GM12891 (cell line): ENCODE measurements at regions not wholly inside any gene's neighbourhood (a gene's known extent, or its start where the extent isn't known, plus 50 kb on each side); places are given as distances from the start of the nearest gene placed in this dataset.

Experiments used
- DNase-seq: peaks from one replicate; pipeline ENCODE4 v3.0.0; 2011; ENCODE audit warnings: low spot score; ENCODE audit not compliant: insufficient read length
- FAIRE-seq: peaks from 2 replicates; lab custom pipeline; 2011; peaks lifted over from hg19 to GRCh38; lab: Jason Lieb, UNC
- PAX5 ChIP-seq: IDR thresholded peaks from 2 replicates; pipeline ENCODE4 v1.6.1; 2011; ENCODE audit warnings: low read length, moderate library complexity, mild to moderate bottlenecking; ENCODE audit not compliant: insufficient read depth, severe bottlenecking
- POLR2A ChIP-seq: IDR thresholded peaks from 2 replicates; pipeline ENCODE4 v1.6.1; 2011; ENCODE audit warnings: low read depth, low read length, control low read depth
- POLR2AphosphoS5 ChIP-seq: IDR thresholded peaks from 2 replicates; pipeline ENCODE4 v1.6.1; 2011; ENCODE audit warnings: low read depth, low read length, control low read depth
- POU2F2 ChIP-seq: IDR thresholded peaks from 2 replicates; pipeline ENCODE4 v1.6.1; 2011; ENCODE audit warnings: low read depth, mild to moderate bottlenecking, control low read depth, low read length, moderate library complexity
- SPI1 ChIP-seq: IDR thresholded peaks from 2 replicates; pipeline ENCODE4 v1.6.1; 2011; ENCODE audit warnings: low read depth, low read length, control low read depth
- TAF1 ChIP-seq: IDR thresholded peaks from 2 replicates; pipeline ENCODE4 v1.6.1; 2011; ENCODE audit warnings: low read depth, low read length, control low read depth

- TF ChIP-seq POU2F2 (no peak), POLR2A (no peak), PAX5 (no peak), POLR2AphosphoS5 (no peak), SPI1 (no peak), TAF1 (no peak)
- FAIRE-seq, result no peak
These were observed 1688.4 kb upstream of the CDH9 start for GRCh38 chr5:28726815-28727214.

GRCh38 chr5:28725001-28725400, 1686.6 kb upstream of the CDH9 start:
- TF ChIP-seq PAX5 (no peak), TAF1 (no peak), POU2F2 (no peak), SPI1 (no peak), POLR2A (no peak), POLR2AphosphoS5 (no peak)
- FAIRE-seq (no peak), DNase-seq (no peak)

More at GRCh38 chr5:28726815-28727214, 1688.4 kb upstream of the CDH9 start:
- DNase-seq, result no peak

GRCh38 chr5:28714907-28715698, 1676.7 kb upstream of the CDH9 start:
- DNase-seq (no peak), FAIRE-seq (no peak)
- no peak for TF ChIP-seq POLR2A
- TF ChIP-seq PAX5, result no peak

- TF ChIP-seq SPI1, result no peak
- FAIRE-seq, result no peak
- DNase-seq, result no peak
These were observed 1672.0 kb upstream of the CDH9 start for GRCh38 chr5:28710360-28710759.

- DNase-seq (no peak), FAIRE-seq (no peak)
- TF ChIP-seq POU2F2 (no peak), TAF1 (no peak), POLR2A (no peak), SPI1 (no peak), PAX5 (no peak), POLR2AphosphoS5 (no peak)
These were observed 1670.1 kb upstream of the CDH9 start for GRCh38 chr5:28708472-28708871.

- no peak for FAIRE-seq
- TF ChIP-seq TAF1, result no peak
- no peak for TF ChIP-seq PAX5
- TF ChIP-seq SPI1, result no peak
- TF ChIP-seq POU2F2, result no peak
- TF ChIP-seq POLR2A, result no peak
- no peak for TF ChIP-seq POLR2AphosphoS5
These were observed 1669.3 kb upstream of the CDH9 start for GRCh38 chr5:28707706-28708105.

GRCh38 chr5:28703651-28704260, 1665.4 kb upstream of the CDH9 start:
- TF ChIP-seq TAF1 (no peak), POLR2AphosphoS5 (no peak), POLR2A (no peak)

More at GRCh38 chr5:28707706-28708105, 1669.3 kb upstream of the CDH9 start:
- DNase-seq, result no peak

GRCh38 chr5:28691526-28691925, 1653.1 kb upstream of the CDH9 start:
- FAIRE-seq (no peak), DNase-seq (no peak)
- TF ChIP-seq POU2F2 (no peak), TAF1 (no peak), PAX5 (no peak), POLR2AphosphoS5 (no peak), SPI1 (no peak), POLR2A (no peak)

More at GRCh38 chr5:28703651-28704260, 1665.4 kb upstream of the CDH9 start:
- DNase-seq (no peak), FAIRE-seq (no peak)

- DNase-seq (no peak), FAIRE-seq (no peak)
- no peak for TF ChIP-seq POLR2A
- TF ChIP-seq POLR2AphosphoS5, result no peak
- TF ChIP-seq TAF1, result no peak
- TF ChIP-seq SPI1, result no peak
- no peak for TF ChIP-seq PAX5
- no peak for TF ChIP-seq POU2F2
These were observed 1647.4 kb upstream of the CDH9 start for GRCh38 chr5:28685794-28686193.

GRCh38 chr5:28678899-28679298, 1640.5 kb upstream of the CDH9 start:
- TF ChIP-seq TAF1 (no peak), POU2F2 (no peak), POLR2AphosphoS5 (no peak), SPI1 (no peak), POLR2A (no peak)
- FAIRE-seq, result no peak
- no peak for DNase-seq
